PC-3 (cell line): ENCODE measurements at regions not wholly inside any gene's neighbourhood (a gene's known extent, or its start where the extent isn't known, plus 50 kb on each side); places are given as distances from the start of the nearest gene placed in this dataset.

ENCODE experiments used
- CTCF ChIP-seq: fragments of 300-600 bp; sonication (generic); conservative IDR thresholded peaks from 2 replicates; pipeline ENCODE4 v1.5.1; 2017; ENCODE audit warnings: antibody characterized with exemption, low read depth, mild to moderate bottlenecking, low read length
- EZH2 ChIP-seq: fragments of 300-600 bp; sonication (generic); IDR thresholded peaks from one replicate; pipeline ENCODE4 v1.6.1; 2017; ENCODE audit warnings: antibody characterized with exemption, mild to moderate bottlenecking, low read length; ENCODE audit not compliant: unreplicated experiment
- EZH2phosphoT487 ChIP-seq: fragments of 300-600 bp; sonication (generic); IDR thresholded peaks from 2 replicates; pipeline ENCODE4 v1.6.1; 2018; ENCODE audit warnings: mild to moderate bottlenecking, antibody characterized with exemption, low read length, borderline replicate concordance

- TF ChIP-seq CTCF (no peak), EZH2 (no peak), EZH2phosphoT487 (no peak)
Measured at GRCh38 chr3:54036543-54036942, 85.8 kb upstream of the CACNA2D3 start.
